Endothelial cell of umbilical vein (primary cell): ENCODE measurements at regions not wholly inside any gene's neighbourhood (a gene's known extent, or its start where the extent isn't known, plus 50 kb on each side); places are given as distances from the start of the nearest gene placed in this dataset.

Experiments used
- BruUV-seq: library from RNA; stranded (reverse); fragments of 400-500 nt; replicated peaks from 2 replicates; lab custom pipeline; 2021; lab: Mats Ljungman, UMichigan
- CTCF ChIA-PET: fragments of 300-600, 350-600 bp; sonication (Branson Sonifier 250); formaldehyde crosslinking; loops from one replicate; lab custom pipeline; 2021; ENCODE audit warnings: antibody characterized with exemption, inconsistent platforms; lab: Charles Lee
- POLR2A ChIA-PET: fragments of 300-600, 350-600 bp; sonication (Branson Sonifier 250); formaldehyde crosslinking; loops from one replicate; lab custom pipeline; 2021; ENCODE audit warnings: antibody characterized with exemption, inconsistent platforms; lab: Charles Lee
- DNase-seq: peaks from one replicate; pipeline ENCODE4 v3.0.0-alpha.2; 2011; ENCODE audit warnings: low read depth, low spot score
- FAIRE-seq: peaks from 2 replicates; lab custom pipeline; 2011; peaks lifted over from hg19 to GRCh38; lab: Jason Lieb, UNC
- H2AFZ ChIP-seq: 2 replicates; pipeline ENCODE4 v1.6.0; 2012; ENCODE audit warnings: low read depth, low read length, control low read depth, inconsistent platforms
- H3K27ac ChIP-seq: 2 replicates; pipeline ENCODE4 v1.5.1; 2011; ENCODE audit warnings: low read depth, mild to moderate bottlenecking, control low read depth, low read length, moderate library complexity; ENCODE audit not compliant: insufficient read depth
- H3K27me3 ChIP-seq, 2 experiments: 2 replicates each; pipeline versions ENCODE4 v1.6.0 to v1.6.1; 2011; ENCODE audit warnings: low read length in 2 of 2, mixed read lengths in 1 of 2; ENCODE audit not compliant: control insufficient read depth in 2 of 2, insufficient read depth in 2 of 2
- H3K36me3 ChIP-seq, 2 experiments: 2 replicates in 1 of 2; 3 replicates in 1 of 2; pipeline ENCODE4 v1.5.1; 2011; ENCODE audit warnings: low read length in 2 of 2, mild to moderate bottlenecking in 1 of 2, moderate library complexity in 1 of 2; ENCODE audit not compliant: control insufficient read depth in 2 of 2, insufficient read depth in 2 of 2; ENCODE audit errors: extremely low read depth in 1 of 2
- H3K4me1 ChIP-seq: 3 replicates; pipeline ENCODE4 v1.5.1; 2011; ENCODE audit warnings: mild to moderate bottlenecking, low read length; ENCODE audit not compliant: control insufficient read depth, insufficient read depth; ENCODE audit errors: extremely low read depth
- H3K4me2 ChIP-seq: 2 replicates; pipeline ENCODE4 v1.6.1; 2011; ENCODE audit warnings: low read length, control low read depth, mixed read lengths; ENCODE audit not compliant: insufficient read depth
- H3K4me3 ChIP-seq, 3 experiments: fragments of 200-600 bp in 1 of 3; sonication (generic), shearing (Covaris generic) in 1 of 3; replicated peaks in 1 of 3; 2 replicates each; pipeline ENCODE4 v1.5.1; 2011 to 2016; ENCODE audit warnings: control low read depth in 3 of 3, low read length in 3 of 3, mild to moderate bottlenecking in 2 of 3, inconsistent platforms in 1 of 3, low read depth in 1 of 3, moderate library complexity in 1 of 3; ENCODE audit not compliant: insufficient read depth in 1 of 3
- H3K79me2 ChIP-seq: 2 replicates; pipeline ENCODE4 v1.6.0; 2012; ENCODE audit warnings: low read length, inconsistent platforms; ENCODE audit not compliant: control insufficient read depth, insufficient read depth
- H3K9ac ChIP-seq: replicated peaks from 2 replicates; pipeline ENCODE3; 2011; ENCODE audit warnings: low read length, control low read depth; ENCODE audit not compliant: insufficient read depth; ENCODE audit errors: extremely low read depth
- H3K9me1 ChIP-seq: replicated peaks from 3 replicates; pipeline ENCODE4 v1.6.0; 2011; ENCODE audit warnings: mild to moderate bottlenecking, low read length; ENCODE audit not compliant: control insufficient read depth, insufficient read depth; ENCODE audit errors: extremely low read depth
- H3K9me3 ChIP-seq: replicated peaks from 2 replicates; pipeline ENCODE4 v1.5.1; 2012; ENCODE audit warnings: low read length, inconsistent platforms; ENCODE audit not compliant: control insufficient read depth, insufficient read depth
- H4K20me1 ChIP-seq: replicated peaks from 2 replicates; pipeline ENCODE3; 2011; ENCODE audit warnings: mild to moderate bottlenecking, low read length; ENCODE audit not compliant: control insufficient read depth, insufficient read depth; ENCODE audit errors: extremely low read depth
- CTCF ChIP-seq, 2 donors: IDR thresholded peaks; 1 replicate in 1 of 2; 2 replicates in 1 of 2; pipeline ENCODE4 v1.5.1; 2011; ENCODE audit warnings: low read length in 2 of 2, mild to moderate bottlenecking in 2 of 2, moderate library complexity in 2 of 2, control low read depth in 1 of 2, inconsistent platforms in 1 of 2, low read depth in 1 of 2; ENCODE audit not compliant: insufficient read depth in 1 of 2; ENCODE audit errors: extremely low read depth in 1 of 2
- EZH2 ChIP-seq: IDR thresholded peaks from 2 replicates; pipeline ENCODE4 v1.6.1; 2012; ENCODE audit warnings: borderline replicate concordance, low read depth, mild to moderate bottlenecking, moderate library complexity, low read length, inconsistent platforms; ENCODE audit not compliant: severe bottlenecking
- FOS ChIP-seq: IDR thresholded peaks from 2 replicates; pipeline ENCODE4 v1.6.1; 2011; ENCODE audit warnings: mild to moderate bottlenecking, low read length, moderate library complexity, borderline replicate concordance; ENCODE audit not compliant: insufficient read depth
- GATA2 ChIP-seq: IDR thresholded peaks from 2 replicates; pipeline ENCODE4 v1.7.0; 2011; ENCODE audit warnings: low read depth, mild to moderate bottlenecking, moderate library complexity, mixed read lengths, low read length; ENCODE audit not compliant: insufficient read length, insufficient read depth
- JUN ChIP-seq: IDR thresholded peaks from 2 replicates; pipeline ENCODE4 v1.6.1; 2011; ENCODE audit warnings: borderline replicate concordance, low read depth; ENCODE audit not compliant: insufficient read length, insufficient read depth
- MYC ChIP-seq: IDR thresholded peaks from one replicate; pipeline ENCODE4 v1.6.1; 2011; ENCODE audit warnings: mild to moderate bottlenecking, low read depth, low read length
- POLR2A ChIP-seq: IDR thresholded peaks from 2 replicates; pipeline ENCODE4 v1.6.1; 2012; ENCODE audit warnings: low read depth, mild to moderate bottlenecking, control low read depth, low read length
- POLR2AphosphoS5 ChIP-seq: IDR thresholded peaks from 2 replicates; pipeline ENCODE4 v1.6.1; 2012; ENCODE audit warnings: low read depth, mild to moderate bottlenecking, control low read depth, low read length, moderate library complexity; ENCODE audit not compliant: insufficient read depth
- dilution Hi-C: fragments of 300-500 bp; cut with MboI; formaldehyde crosslinking; loops from one replicate; pipeline ENCODE4 v1.15.0; 2019; ENCODE audit warnings: low sequenced_read_pairs; ENCODE audit not compliant: extremely low pct_ligation_motif_present
- intact Hi-C: fragments of 100-400 bp; cut with micrococcal nuclease; formaldehyde crosslinking; loops from one replicate; pipeline ENCODE4 v1.10.0; 2022
- TF ChIP-seq, protein P1 (sequence below): IDR thresholded peaks from 2 replicates; pipeline ENCODE4 v1.6.1; 2011; ENCODE audit not compliant: insufficient read depth, insufficient read length

DNA sequence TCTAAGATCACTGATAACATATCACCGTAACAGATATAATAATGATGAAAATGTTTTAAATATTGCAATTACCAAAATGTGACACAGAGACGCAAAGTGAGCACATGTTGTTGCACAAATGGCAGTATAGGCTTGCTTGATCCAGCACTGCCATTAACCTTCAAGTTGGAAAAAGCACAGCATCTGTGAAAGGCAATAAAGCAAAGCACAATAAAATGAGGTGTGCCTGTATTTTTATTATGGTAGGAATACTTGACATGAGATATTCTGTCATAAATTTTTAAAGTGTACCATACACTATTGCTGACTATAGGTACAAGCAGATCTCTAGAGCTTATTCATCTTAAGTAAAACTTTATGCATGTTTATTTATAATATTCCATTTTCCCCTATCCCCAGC, 312.2 kb downstream of the PTH2R start:
- DNase-seq, result no peak
- H3K36me3 ChIP-seq, result no peaks in the 10 kb centered on the region
- TF ChIP-seq POLR2AphosphoS5 (no peak), POLR2A (no peak), MYC (no peak), EZH2 (no peak), FOS (no peak), JUN (no peak), GATA2 (no peak), CTCF (IDR thresholded peaks at IDR 0.05; ENCODE audit: extremely low read depth in 1 of 2, insufficient read depth in 1 of 2, low read depth in 1 of 2, low read length in 2 of 2) (no peak)
- TF ChIP-seq, protein P1, sequence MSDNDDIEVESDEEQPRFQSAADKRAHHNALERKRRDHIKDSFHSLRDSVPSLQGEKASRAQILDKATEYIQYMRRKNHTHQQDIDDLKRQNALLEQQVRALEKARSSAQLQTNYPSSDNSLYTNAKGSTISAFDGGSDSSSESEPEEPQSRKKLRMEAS, result no peak
- H3K79me2 ChIP-seq, result no peaks in the 10 kb centered on the region
- BruUV-seq, result no TSS peak
- FAIRE-seq, result no peak
- ChIA-PET POLR2A (no interaction called here), CTCF (no interaction called here)
- no peak overlapping the region for H3K9ac ChIP-seq
- no peak overlapping the region for H3K27ac ChIP-seq
- intact Hi-C loops (no loop called here), dilution Hi-C loops (no loop called here)
- H3K4me1 ChIP-seq, result no peaks in the 10 kb centered on the region
- no peak overlapping the region for H2AFZ ChIP-seq
- no peaks in the 10 kb centered on the region for H4K20me1 ChIP-seq
- no peak overlapping the region for H3K4me2 ChIP-seq
- H3K9me1 ChIP-seq, result no peaks in the 10 kb centered on the region
- no peaks in the 10 kb centered on the region for H3K27me3 ChIP-seq
- H3K9me3 ChIP-seq, result peaks cover 2% of the 10 kb centered on the region
- no peak overlapping the region for H3K4me3 ChIP-seq
